Nephron (organoid): ENCODE measurements at regions not wholly inside any gene's neighbourhood (a gene's known extent, or its start where the extent isn't known, plus 50 kb on each side); places are given as distances from the start of the nearest gene placed in this dataset.
"Not testable (repeated sequence)": the region's sequence is repeated elsewhere in the genome, so short reads cannot be mapped to it uniquely, and the experiment has no call there.

Experiments
- H3K27ac Mint-ChIP-seq, 3 experiments: 2 replicates each; pipeline ENCODE4 v1.8.0; 2020; ENCODE audit warnings: mixed read lengths in 3 of 3, mild to moderate bottlenecking in 2 of 3, moderate library complexity in 1 of 3
- H3K27me3 Mint-ChIP-seq: 2 replicates; pipeline ENCODE4 v1.8.0; 2021; ENCODE audit warnings: low read depth, mild to moderate bottlenecking, moderate library complexity, mixed read lengths
- H3K36me3 Mint-ChIP-seq: 2 replicates; pipeline ENCODE4 v1.8.0; 2020; ENCODE audit warnings: low read depth, mixed read lengths
- H3K4me1 Mint-ChIP-seq: 2 replicates; pipeline ENCODE4 v1.8.0; 2020; ENCODE audit warnings: mixed read lengths
- H3K4me3 Mint-ChIP-seq, 3 experiments: 2 replicates each; pipeline ENCODE4 v1.8.0; 2020; ENCODE audit warnings: mild to moderate bottlenecking in 3 of 3, mixed read lengths in 3 of 3, moderate library complexity in 2 of 3
- H3K9me3 Mint-ChIP-seq: 2 replicates; pipeline ENCODE4 v1.8.0; 2020; ENCODE audit warnings: mixed read lengths
- TF ChIP-seq, protein P1 (sequence below), 3 experiments: fragments of 200-600 bp; sonication (generic); IDR thresholded peaks; one replicate each; pipeline ENCODE4 v1.5.0; 2021; ENCODE audit warnings: antibody characterized with exemption in 3 of 3; ENCODE audit not compliant: unreplicated experiment in 3 of 3

DNA sequence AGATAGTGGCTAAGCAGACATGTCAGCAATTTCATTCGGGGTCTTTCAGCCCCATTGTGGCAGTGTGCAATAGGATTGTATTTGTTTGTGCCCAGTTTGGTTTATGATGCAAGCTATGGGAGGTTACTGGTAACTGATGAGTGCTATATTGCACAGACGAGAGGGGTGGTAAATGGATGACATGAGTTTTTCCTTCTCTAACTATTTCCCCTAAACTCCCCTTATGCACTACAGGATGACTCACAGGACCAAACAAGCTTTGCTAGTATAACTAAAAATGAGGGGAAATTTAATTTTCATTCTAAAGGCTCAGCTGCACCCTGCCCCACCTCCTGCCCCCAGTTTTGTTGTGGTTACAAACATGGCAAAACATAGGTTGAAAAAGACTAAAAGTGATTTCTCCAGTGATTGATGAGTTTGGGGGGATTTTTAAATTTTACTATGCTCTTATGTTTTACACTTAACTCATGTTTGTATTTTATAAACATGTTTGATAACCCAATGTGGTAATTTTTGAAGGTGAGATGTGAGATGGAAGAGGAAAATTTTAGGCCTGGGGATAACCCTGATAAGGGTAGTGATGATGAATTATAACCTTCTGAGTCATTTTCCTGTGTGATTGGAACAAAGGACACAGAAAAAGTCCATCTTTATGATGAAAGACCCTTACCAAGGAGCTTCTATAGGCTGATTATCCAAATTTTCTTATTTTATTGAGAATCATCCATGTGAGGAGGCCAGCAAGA is 60.8 kb upstream of the NAMPT start:
- H3K9me3 Mint-ChIP-seq, result peaks cover 44% of the 10 kb centered on the region
- TF ChIP-seq, protein P1, sequence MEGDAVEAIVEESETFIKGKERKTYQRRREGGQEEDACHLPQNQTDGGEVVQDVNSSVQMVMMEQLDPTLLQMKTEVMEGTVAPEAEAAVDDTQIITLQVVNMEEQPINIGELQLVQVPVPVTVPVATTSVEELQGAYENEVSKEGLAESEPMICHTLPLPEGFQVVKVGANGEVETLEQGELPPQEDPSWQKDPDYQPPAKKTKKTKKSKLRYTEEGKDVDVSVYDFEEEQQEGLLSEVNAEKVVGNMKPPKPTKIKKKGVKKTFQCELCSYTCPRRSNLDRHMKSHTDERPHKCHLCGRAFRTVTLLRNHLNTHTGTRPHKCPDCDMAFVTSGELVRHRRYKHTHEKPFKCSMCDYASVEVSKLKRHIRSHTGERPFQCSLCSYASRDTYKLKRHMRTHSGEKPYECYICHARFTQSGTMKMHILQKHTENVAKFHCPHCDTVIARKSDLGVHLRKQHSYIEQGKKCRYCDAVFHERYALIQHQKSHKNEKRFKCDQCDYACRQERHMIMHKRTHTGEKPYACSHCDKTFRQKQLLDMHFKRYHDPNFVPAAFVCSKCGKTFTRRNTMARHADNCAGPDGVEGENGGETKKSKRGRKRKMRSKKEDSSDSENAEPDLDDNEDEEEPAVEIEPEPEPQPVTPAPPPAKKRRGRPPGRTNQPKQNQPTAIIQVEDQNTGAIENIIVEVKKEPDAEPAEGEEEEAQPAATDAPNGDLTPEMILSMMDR (IDR thresholded peaks at IDR 0.05; ENCODE audit: unreplicated experiment in 3 of 3), result no peak
- H3K27ac Mint-ChIP-seq, result no peak overlapping the region
- no peak overlapping the region for H3K4me3 Mint-ChIP-seq
- H3K36me3 Mint-ChIP-seq, result no peaks in the 10 kb centered on the region
- H3K4me1 Mint-ChIP-seq, result no peaks in the 10 kb centered on the region
- H3K27me3 Mint-ChIP-seq, result no peaks in the 10 kb centered on the region

GRCh38 chr7:106344861-106345260 is 60.1 kb upstream of the NAMPT start:
- Mint-ChIP-seq H3K27me3 (no peaks in the 10 kb centered on the region), H3K27ac (no peak overlapping the region), H3K4me1 (no peaks in the 10 kb centered on the region), H3K36me3 (no peaks in the 10 kb centered on the region), H3K4me3 (no peak overlapping the region), H3K9me3 (peaks cover 51% of the 10 kb centered on the region)
- TF ChIP-seq, protein P1 (IDR thresholded peaks at IDR 0.05; ENCODE audit: unreplicated experiment in 3 of 3), result no peak

DNA sequence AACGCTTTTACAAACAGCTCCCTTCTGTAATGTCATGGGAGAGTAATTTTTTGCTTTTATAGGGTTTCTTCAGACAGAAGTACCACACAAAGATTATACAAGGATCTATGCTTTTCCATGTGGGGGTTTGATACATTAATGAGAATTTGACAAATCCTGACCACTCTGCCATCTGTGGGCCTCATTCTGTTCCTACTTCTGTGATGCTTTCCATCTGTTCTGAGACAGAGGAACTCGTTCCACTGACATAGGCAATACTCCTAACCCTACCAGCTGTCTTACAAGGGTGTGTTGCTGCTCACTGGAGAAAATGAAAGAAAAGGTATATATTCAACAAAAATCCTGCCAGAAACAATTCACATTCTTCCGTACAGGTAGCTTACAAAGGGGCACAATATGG is 59.4 kb upstream of the NAMPT start:
- H3K27ac Mint-ChIP-seq, result no peak overlapping the region
- H3K4me1 Mint-ChIP-seq, result no peaks in the 10 kb centered on the region
- H3K9me3 Mint-ChIP-seq, result peaks cover 52% of the 10 kb centered on the region
- TF ChIP-seq, protein P1 (IDR thresholded peaks at IDR 0.05; ENCODE audit: unreplicated experiment in 3 of 3), result no peak
- H3K4me3 Mint-ChIP-seq, result no peak overlapping the region
- no peaks in the 10 kb centered on the region for H3K36me3 Mint-ChIP-seq
- no peaks in the 10 kb centered on the region for H3K27me3 Mint-ChIP-seq

DNA sequence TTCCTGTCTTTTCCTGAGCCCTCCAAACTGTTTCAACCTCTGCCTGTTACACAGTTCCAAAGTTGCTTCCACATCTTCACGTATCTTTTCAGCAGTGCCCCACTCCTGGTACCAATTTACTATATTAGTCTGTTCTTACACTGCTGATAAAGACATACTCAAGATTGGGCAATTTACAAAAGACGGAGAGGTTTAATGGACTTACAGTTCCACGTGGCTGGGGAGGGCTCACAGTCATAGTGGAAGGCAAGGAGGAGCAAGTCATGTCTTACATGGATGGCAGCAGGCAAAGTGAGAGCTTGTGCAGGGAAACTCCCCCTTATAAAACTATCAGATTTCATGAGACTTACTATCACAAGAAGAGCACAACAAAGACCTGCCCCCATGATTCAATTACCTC is 57.3 kb upstream of the NAMPT start:
- not testable (repeated sequence) for H3K36me3 Mint-ChIP-seq, H3K27ac Mint-ChIP-seq, H3K4me3 Mint-ChIP-seq, H3K4me1 Mint-ChIP-seq, H3K27me3 Mint-ChIP-seq
- H3K9me3 Mint-ChIP-seq, result peaks cover 54% of the 10 kb centered on the region

DNA sequence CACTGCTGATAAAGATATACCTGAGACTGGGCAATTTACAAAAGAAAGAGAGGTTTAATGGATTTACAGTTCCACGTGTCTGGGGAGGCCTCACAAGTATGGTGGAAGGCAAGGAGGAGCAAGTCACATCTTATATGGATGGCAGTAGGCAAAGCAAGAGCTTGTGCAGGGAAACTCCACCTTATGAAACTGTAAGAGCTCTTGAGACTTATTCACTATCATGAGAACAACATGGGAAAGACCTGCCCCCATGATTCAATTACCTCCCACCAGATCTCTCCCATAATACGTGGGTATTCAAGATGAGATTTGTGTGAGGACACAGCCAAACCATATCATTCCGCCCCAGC is 55.4 kb upstream of the NAMPT start:
- peaks cover 58% of the 10 kb centered on the region for H3K9me3 Mint-ChIP-seq
- not testable (repeated sequence) for H3K27ac Mint-ChIP-seq, H3K4me3 Mint-ChIP-seq, H3K27me3 Mint-ChIP-seq, H3K4me1 Mint-ChIP-seq, H3K36me3 Mint-ChIP-seq

DNA sequence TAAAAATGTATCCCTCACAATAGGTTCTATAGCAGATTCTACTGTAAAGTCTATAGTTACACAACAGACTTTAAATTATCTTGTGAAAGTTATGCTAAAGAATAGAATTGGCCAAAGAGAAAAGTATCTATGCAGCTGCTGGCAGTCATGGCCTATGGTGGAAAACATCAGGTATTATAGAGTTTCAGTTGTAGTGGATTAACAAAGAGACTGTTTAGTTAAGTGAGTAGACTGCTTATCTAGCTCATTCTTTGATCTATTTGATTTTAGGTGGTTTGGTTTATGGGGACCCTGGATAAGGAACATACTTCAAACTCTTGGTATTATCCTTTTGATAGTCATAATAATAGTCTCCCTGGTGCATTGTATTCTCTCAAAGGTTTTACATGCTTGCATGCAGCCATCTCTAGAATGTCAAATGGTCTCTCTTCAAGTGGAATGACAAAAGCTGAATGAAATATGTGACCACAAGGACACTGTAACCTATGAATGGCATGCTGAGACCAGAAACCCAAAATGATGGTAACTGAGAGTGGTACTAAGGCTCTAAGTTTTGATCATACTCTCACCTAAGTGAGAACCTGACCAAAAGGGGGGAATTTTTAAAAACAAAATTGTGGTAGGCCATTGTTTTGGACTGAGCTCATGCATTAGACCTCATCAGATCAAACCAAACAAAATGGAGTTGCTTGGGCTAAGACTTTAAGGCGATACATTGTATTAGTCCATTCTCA is 54.9 kb upstream of the NAMPT start:
- Mint-ChIP-seq H3K36me3 (no peaks in the 10 kb centered on the region), H3K9me3 (peaks cover 54% of the 10 kb centered on the region), H3K27me3 (no peaks in the 10 kb centered on the region), H3K27ac (no peak overlapping the region), H3K4me3 (no peak overlapping the region), H3K4me1 (no peaks in the 10 kb centered on the region)
- TF ChIP-seq, protein P1 (IDR thresholded peaks at IDR 0.05; ENCODE audit: unreplicated experiment in 3 of 3), result no peak

- Mint-ChIP-seq H3K4me1 (peaks cover 2% of the 10 kb centered on the region), H3K9me3 (peaks cover 42% of the 10 kb centered on the region), H3K27ac (no peak overlapping the region), H3K4me3 (no peak overlapping the region), H3K27me3 (no peaks in the 10 kb centered on the region), H3K36me3 (no peaks in the 10 kb centered on the region)
- TF ChIP-seq, protein P1 (IDR thresholded peaks at IDR 0.05; ENCODE audit: unreplicated experiment in 3 of 3), result no peak
Observed at GRCh38 chr7:106337754-106338153, 53.0 kb upstream of the NAMPT start.
